GM19239 (cell line): ENCODE measurements at regions not wholly inside any gene's neighbourhood (a gene's known extent, or its start where the extent isn't known, plus 50 kb on each side); places are given as distances from the start of the nearest gene placed in this dataset.
"Not testable (repeated sequence)": the region's sequence is repeated elsewhere in the genome, so short reads cannot be mapped to it uniquely, and the experiment has no call there.

ENCODE experiments used
- DNase-seq: peaks from one replicate; pipeline ENCODE4 v3.0.0; 2011; ENCODE audit warnings: low spot score; ENCODE audit not compliant: insufficient read length
- FAIRE-seq: peaks from 2 replicates; lab custom pipeline; 2011; peaks lifted over from hg19 to GRCh38; lab: Jason Lieb, UNC

DNA sequence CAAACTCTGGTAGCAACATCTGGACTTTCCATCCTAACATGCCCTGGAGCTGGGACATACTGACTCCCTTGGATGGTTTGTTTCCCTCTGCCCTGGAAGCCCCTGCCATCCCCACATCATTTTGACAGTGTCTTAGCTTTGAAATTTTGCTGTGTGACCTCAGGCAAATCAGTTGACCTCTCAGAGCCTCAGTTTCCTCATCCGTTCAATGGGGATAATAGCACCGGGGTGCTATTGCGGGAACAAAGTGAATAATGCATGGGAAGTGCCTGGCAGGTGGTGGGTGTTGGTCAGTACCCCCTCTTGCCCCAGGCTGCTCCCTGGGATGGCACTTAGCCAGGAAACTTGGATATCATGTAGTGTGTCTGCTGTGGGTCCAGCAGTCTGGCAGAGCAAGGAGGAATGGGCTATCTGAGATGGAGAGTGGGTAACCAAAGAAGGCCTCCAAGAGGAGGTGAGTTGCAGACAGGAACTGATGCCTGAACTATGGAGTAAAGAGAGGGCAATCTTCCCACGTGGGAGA is 88.6 kb downstream of the MRPL14 start:
- DNase-seq (no peak), FAIRE-seq (no peak)

DNA sequence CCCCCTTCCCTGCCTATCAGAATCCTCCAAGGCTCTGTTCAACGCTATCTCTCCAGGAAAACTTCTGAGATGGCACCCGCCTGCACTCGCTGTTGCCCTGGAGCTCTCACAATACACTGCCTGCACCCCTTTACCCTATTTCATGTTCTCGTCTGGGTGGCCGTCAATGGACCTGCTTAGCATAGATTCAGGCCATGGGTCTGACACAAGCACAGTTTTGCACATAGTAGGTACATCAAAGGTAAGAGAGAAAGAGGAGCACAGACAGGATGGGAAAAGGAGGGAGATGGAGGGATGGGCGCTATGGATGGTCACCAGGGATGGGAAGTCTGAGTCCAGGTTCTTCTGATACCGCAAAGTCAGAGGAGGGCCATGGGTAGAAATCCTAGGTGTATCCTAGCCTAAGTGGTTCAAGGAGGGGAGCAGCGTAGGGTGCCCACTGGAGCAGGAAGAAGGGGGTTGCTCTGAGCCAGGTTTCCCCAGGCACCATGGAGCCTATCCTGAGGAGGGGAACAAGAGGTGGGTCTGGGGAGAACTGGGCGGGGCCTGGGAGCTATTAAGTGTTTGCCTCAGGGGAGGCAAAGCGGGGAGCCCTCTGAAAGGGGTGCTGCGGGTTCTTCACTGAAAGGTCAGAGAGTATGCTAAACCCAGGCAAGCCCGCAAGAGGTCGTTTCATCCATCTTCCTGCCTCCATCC is 89.3 kb downstream of the MRPL14 start:
- no peak for DNase-seq
- no peak for FAIRE-seq

DNA sequence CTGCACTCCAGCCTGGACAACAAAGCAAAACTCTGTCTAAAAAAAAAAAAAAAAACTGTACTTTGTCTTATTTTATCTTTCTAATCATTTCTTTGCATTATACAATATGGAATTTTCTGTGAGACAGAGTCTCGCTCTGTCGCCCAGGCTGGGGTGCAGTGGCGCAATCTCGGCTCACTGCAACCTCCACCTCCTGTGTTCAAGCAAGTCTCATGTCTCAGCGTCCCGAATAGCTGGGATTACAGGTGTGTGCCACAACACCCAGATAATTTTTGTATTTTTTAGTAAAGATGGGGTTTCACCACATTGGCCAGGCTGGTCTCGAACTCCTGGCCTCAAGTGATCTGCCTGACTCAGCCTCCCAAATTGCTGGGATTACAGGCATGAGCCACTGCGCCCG is 90.0 kb downstream of the MRPL14 start:
- not testable (repeated sequence) for DNase-seq, FAIRE-seq

DNA sequence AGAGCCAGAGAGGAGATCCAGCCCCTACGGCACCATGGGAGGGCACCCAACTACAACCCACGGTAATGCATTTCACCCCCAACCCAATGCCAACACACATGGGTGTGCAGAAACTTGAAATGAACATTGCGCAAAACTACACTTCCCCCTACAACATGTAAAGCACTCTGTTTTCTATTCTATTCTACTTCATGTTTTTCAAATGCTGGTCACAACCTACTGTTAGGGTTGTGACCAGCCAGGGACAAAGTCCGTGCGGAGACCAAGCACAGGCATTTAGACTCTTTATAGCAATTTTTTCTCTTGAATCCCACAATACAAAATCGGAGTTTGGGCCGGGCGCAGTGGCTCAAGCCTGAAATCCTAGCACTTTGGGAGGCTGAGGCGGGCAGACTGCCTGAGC is 90.6 kb downstream of the MRPL14 start:
- DNase-seq: no peak
- FAIRE-seq: no peak

GRCh38 chr6:44036196-44036595 is 91.1 kb downstream of the MRPL14 start:
- FAIRE-seq (no peak), DNase-seq (no peak)

- FAIRE-seq (no peak), DNase-seq (no peak)
Measured at GRCh38 chr6:44035621-44036020, 91.6 kb downstream of the MRPL14 start.

DNA sequence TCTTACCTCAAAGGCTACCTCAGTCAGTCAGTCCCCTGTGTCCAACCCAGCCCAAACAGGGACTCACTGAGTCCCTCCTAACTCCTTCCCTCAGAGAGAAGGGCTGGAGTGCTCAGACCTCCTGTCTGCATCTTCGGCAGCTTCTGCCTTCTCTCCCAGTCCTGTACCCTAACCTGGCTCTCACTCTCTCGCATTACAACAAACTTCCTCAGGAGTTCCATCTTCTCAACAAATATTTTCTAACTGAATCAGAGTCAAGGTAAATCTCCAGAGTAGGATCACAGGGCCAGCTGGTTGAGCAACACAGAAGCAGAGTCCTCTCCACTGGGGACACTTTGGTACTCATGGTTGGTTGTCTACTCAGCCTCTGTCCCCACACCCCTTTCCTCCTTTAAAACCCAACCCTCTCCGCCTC is 92.3 kb downstream of the MRPL14 start:
- no peak for DNase-seq
- no peak for FAIRE-seq

- FAIRE-seq (no peak), DNase-seq (no peak)
Measured at GRCh38 chr6:44034391-44034861, 92.8 kb downstream of the MRPL14 start.

DNA sequence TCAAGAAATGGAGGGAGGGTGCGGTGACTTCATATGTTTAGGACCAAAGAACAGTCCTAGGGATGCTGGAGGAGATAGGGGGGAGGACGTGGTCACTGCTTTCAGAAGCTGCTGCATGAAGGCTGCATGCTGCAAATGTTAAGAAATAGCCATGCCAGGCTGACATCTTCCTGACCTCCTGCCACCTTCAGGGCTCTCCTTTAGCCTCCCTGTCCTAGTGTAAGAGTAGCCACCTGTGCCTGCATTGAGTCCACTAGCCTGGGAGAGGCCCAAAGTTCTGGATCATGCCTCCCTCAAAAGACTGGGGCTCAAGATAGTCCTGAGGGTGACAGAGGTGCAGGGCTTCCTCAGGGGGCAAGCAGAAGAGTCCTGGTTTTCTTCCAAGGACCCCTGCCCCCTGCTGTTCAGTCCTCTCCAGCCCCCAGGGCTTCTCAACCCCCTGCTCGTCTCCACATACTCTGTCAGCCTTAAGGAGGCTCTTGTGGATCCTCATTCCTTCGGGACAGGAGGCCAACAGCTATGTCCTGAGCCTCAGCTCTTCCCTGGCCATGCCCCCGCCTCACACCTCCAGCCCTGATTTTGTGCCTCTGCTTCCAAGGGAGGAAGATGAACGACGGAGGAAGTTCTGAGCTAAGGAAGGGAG is 96.3 kb downstream of the MRPL14 start:
- FAIRE-seq (no peak), DNase-seq (no peak)

DNA sequence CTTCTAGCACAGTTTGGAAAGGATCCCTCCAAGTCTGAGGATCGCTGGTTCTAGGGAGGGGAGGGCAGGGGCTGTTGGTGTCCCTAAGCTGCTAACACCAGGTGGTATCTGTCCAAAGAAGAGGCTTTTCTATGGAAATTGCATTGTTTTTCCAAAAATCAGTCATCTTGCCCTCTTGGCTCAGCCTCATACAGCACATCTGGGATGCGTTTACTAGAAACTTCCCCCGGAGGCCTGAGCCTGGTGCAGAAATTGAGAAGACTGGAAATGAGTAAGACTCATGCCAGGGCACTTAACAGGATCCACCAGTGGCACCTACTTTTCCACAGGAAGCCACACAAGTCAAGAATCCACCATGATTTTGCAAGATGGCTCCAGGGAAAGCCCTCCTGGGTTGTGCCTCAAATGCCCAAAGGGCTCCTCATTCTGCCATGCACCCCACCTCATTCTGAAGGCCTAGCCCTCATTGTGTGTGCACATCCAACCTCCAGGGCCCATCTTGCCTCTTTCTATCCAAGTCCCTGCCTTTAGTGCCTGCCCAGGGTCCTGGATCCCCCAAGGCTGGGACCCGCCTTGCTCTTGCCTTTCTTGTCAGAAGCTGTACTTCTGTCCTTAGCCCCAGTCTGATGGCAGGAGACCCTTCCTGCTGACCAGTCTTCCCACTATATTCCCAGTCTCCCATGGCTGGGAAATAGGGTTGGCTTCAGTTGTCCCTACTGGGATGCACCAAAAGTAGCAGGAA is 97.6 kb downstream of the MRPL14 start:
- FAIRE-seq: no peak

GRCh38 chr6:44028789-44029310 is 98.4 kb downstream of the MRPL14 start:
- FAIRE-seq: no peak
- DNase-seq: no peak

More for the DNA sequence above, 97.6 kb downstream of the MRPL14 start:
- DNase-seq: no peak

DNA sequence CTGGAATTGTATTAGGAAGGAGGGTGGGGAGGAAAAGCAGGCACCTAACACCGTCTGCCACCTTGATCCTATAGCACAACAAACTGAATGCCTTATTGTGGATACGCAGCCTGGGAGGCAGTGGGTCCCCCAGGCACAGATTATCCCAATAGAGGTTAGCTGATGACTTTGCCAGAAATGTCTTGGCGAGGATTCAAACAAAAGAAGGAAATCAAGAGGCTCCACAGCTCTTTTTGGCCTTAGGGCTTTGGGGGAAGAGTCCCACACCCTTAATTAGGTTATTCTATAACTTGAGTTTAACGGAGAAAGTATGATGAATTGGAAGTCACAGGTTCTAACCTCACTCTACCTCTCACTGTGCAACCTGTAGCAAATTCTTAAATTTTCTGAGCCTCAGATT is 102.0 kb downstream of the MRPL14 start:
- no peak for FAIRE-seq
- no peak for DNase-seq

DNA sequence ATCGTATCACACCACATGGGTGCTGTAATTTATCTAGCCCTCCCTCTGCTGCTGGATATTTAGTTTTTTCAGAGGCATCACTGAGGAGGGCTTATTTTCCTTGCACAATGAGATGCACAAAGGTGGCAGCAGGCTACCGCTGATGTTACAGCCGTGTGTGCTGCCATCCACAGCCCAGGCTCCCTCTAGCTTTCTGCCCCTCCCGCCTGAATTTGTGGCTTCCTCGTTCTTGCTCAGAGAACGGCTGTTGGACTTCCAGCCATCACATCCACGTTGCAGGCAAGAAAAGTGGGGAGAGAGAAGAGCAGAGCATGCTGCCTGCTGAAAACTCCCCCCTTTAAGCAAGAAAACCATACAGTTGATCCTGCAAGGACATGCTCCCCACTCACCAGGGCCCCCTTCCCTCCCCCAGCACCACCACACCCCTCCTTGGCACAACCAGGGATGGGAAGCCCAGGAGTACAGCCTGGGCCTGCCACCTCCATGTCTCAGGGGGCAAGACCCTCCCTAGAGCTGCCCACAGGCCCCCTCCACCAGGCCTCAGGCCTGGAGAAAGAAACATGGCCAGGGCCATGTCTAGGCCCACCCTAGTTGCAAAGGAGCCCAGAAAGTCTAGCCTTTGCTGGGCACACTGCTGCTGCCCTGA is 102.6 kb downstream of the MRPL14 start:
- FAIRE-seq (no peak), DNase-seq (no peak)

DNA sequence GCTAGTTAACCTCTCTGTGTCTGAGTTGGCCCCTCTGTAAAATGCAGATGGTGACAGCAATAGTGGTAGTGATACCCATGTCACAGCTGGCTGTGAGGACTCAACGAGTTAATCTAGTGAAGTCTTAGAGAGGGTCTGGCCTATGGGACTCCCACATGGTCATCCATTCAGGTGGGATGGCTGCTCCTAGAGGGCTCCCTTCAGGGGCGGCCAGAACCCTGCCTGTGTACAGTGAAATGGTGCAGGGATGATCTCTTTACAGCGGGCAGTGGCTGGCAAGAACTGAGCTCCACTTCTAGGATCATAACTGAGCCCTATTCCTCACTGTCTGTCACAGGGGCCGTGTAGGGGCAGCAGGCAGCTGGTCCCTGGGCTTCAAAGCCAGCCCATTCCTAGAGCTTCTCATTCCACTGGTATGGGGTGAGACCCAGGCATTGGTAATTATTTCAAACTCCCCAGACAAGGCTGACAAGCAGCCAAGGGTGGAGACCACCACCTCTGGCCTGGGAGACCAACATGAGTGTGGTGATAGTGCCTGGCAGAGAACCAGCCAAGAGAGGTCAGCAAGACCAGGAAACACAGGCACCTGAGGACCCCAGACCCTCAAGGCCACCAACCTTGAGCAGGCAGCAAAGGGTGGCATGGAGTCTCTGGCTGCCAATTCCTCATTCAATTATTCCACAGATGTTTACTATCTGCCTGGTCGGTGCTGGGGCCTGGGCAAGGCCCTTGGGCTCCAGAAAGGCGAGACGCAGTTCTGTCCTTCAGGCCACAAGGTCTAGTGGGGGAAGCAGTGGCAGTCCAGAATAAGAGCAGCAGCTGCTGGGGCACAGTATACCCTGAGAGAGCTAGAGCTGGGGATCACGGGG is 103.4 kb downstream of the MRPL14 start:
- DNase-seq (no peak), FAIRE-seq (no peak)

- DNase-seq: no peak
- FAIRE-seq: no peak
Measured at GRCh38 chr6:44022671-44023352, 104.4 kb downstream of the MRPL14 start.

- FAIRE-seq: no peak
- DNase-seq: no peak
Measured at GRCh38 chr6:44022296-44022661, 105.0 kb downstream of the MRPL14 start.

- no peak for DNase-seq
- FAIRE-seq: no peak
Measured at GRCh38 chr6:44021589-44022295, 105.5 kb downstream of the MRPL14 start.
